ENCODE measurements at regions not wholly inside any gene's neighbourhood (a gene's known extent, or its start where the extent isn't known, plus 50 kb on each side); places are given as distances from the start of the nearest gene placed in this dataset.
"Not testable (repeated sequence)": the region's sequence is repeated elsewhere in the genome, so short reads cannot be mapped to it uniquely, and the experiment has no call there.

DNA sequence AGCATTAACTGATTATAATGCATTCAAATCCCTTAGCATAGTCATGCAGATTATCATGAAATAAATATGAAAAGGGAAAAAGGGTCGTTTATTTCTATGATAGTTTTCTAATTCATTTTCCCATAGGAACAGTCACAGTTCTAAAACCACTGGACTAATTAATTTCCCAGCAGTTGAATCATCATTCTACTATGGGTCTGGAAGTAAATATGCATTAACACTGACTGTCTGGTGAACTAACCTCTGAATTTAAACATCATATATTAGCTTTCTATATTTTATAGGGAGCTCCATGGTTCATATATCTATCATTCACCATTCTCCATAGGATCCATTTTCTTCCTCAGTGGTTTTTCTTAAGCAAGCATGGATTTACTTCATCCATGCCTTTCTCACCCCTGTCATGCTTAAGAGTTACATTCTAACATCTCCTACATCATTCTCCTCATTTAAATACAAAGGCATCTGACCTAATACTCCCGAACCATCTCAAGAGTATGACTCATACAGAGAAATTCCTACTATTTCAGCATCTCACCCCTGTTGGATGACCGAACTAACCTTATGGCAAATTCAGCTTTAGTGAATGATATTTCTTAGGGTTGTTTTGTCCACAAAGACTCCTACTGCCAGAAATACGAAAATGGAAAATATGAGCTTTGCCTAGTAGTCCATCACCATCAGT lies 198.7 kb upstream of the ADAMTS3 start:
- FAIRE-seq = no peak

DNA sequence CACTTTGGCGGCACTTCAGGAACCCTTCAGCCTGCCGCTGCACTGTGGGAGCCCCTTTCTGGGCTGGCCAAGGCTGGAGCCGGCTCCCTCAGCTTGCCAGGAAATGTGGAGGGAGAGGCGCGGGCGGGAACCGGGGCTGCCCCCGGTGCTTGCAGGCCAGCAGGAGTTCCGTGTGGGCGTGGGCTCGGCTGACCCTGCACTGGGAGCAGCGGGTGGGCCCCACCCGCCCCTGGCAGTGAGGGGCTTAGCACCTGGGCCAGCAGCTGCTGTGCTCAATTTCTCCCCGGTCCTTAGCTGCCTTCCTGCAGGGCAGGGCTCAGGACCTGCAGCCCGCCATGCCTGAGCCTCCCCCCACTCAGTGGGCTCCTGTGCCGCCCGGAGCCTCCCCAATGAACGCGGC lies 196.8 kb upstream of the ADAMTS3 start:
- not testable (repeated sequence) for FAIRE-seq

DNA sequence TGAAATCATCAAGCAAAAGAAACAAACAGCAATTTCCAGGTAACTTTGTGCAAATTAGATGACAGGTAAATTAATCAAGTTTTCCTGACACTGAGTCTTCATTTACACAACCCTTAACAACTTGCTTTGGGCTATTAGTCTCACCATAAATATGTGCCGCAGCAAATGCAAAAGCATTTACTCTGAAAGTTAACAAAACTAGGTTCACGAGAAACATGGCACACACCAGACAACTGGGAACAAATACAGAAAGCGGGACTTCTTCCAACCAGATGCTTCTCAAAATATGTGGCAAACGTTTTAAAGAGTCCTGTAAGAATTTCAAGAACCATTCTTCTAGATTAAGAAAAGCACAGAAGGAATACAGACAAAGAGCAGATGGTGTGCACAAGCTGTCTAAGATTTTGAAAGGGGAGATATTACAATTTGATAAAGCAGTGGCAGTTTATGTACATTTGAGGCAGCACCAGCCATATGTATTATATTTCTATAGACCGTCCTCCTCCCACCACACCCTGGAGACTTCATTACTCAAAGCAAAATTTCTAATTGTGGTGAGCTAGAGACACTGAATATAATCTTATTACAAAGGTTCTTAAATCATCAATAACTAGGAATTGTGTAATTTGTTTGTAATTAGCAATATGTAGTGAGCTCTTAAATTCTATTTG lies 192.5 kb upstream of the ADAMTS3 start:
- FAIRE-seq = no peak

- FAIRE-seq = not testable (repeated sequence)
Observed at GRCh38 chr4:72753414-72753813, 184.4 kb upstream of the ADAMTS3 start.

- FAIRE-seq = no peak
Observed at GRCh38 chr4:72744103-72744725, 175.2 kb upstream of the ADAMTS3 start.

GRCh38 chr4:72743078-72743477 lies 174.1 kb upstream of the ADAMTS3 start:
- no peak for FAIRE-seq

DNA sequence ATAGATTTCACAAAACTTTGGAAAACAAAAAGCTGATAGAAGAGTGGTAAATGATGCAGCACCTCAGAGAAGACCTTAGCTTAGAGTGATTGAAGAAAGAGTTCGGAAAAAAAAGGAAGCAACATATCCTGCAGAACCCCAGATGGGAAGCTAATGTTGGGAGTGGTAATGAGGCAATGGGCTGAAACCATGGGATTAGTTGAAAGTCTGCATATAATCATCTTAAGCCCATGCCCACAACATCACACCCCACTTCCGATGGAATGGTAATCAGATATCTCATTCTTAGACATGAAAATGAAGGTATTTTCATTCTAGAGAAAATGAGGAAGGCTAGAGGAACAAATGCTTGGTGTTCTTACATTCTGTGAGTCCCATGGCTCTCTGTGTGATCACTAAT lies 146.3 kb upstream of the ADAMTS3 start:
- FAIRE-seq = no peak

- no peak for FAIRE-seq
Observed at GRCh38 chr4:72714482-72715279, 145.7 kb upstream of the ADAMTS3 start.

DNA sequence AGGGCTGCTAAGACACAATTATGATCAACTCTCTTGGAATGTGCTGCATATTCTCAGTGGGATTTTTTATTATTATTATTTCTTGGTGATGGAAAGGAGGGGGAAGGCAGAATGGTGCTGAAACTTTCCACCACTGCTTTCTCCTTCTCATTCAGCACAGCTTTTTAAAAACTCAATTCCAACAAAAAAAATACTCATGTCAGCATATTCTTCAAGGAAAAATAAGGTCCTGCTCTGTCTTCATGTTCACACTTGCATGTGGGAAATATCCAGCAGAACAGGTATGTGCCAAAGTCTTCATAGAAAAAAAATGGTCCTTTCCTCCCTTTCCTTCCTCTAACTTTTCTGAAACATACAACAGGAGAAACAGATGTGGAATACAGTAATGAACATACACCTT lies 144.0 kb upstream of the ADAMTS3 start:
- FAIRE-seq = no peak

DNA sequence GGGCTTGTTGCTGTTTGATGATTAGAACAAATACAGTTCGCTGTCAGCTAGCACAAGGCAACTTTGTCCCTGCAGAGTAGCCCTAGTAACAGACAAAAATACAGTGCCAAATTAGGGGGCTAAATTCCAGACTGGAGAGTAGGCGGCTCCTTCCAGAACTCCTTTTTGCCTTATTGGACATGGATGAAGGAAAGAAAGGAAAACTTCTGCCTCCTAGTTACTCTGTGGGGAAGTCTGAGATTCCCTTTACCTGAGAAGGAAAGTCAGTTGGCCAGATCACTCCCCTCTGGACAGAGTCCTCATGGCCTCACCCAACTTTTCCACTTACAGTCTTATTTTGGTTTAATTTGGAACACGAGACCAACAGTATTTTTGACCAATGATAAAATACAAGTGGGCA lies 140.5 kb upstream of the ADAMTS3 start:
- no peak for FAIRE-seq

- FAIRE-seq = no peak
Observed at GRCh38 chr4:72706684-72707083, 137.7 kb upstream of the ADAMTS3 start.

DNA sequence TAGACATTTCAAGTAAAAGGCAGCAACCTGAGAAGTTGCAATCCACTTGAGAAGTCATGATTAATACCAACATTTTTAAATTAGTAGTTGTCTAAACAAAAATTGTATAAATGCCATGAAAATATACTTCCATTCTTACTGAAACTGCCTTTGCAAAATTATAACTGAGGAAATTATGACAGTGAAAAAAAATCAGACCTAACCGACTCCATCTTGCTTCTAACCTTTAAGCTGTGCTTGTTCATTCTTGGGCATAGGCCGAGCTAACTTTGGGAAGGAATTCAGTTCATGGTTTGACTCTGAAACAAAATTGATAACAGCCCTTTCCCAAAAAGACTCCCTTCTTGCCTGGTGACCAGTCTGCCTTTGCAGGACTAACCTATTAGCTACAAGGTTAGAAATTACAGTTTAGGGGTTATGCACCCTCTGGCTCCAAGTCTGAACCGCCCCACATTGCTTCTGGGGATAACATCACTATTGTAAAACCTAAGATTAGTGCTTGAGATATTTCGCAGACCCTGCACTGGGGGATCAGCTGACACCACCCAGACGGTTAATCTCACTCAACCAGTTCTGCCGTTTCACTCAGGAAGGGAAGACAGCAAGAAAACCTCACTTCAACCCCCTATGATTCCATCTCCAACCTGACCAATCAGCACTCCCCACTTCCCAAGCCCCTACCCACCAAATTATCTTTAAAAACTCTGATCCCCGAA lies 136.1 kb upstream of the ADAMTS3 start:
- not testable (repeated sequence) for FAIRE-seq

DNA sequence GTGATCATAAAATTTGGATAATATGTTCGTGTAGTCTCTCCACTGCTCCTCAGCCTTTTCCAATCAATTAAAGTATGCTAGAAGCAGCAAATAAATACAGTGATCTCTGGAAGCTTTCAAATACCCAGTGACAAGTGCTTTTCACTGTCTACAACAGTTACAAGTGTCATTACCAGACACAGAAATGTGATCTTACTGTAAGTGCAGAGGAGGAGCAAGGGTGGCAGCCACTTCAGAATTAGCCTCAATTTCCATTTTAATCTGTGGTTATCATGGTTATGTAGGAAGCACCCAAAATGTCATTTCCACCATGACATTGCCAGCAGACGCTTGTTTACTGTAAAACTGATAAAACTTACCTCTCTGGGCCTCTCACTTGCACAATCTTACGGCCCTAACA lies 133.9 kb upstream of the ADAMTS3 start:
- no peak for FAIRE-seq

DNA sequence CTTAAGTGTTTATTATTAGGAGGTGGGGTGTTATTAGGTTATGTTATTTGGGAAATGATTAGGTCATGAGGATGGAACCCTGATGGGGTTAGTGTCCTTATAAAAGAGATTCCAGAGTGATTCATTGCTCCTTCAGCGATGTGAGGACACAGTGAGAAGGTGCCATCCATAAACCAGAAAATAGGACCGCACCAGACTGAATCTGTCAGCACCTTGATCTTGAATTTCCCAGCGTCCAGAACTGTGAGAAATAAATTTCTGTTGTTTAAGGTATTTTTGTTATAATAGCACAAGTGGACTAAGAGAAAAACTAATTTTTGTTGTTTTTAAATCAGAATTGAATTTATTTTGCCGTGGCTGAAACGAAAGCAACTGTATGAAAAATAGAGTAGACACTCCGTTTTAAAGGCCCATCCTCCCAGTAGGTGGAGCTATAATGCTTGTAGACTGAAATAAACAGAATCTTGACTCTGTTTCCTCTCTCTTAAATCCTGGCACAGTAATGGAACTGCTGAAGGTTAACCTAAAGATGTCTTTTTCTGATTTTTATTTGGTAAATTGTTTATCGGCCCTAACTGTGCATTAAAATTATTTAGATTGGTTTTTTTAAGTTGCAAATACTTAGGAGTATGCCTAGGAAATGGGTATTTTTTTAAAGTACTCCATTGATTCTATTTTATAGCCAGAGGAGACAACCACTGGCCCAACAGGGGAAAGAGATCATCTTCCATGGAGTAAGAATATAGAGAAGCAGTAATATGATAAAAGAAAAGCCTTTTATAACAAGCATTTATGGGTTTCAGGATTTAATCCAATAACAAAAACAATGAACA lies 133.2 kb upstream of the ADAMTS3 start:
- no peak for FAIRE-seq

DNA sequence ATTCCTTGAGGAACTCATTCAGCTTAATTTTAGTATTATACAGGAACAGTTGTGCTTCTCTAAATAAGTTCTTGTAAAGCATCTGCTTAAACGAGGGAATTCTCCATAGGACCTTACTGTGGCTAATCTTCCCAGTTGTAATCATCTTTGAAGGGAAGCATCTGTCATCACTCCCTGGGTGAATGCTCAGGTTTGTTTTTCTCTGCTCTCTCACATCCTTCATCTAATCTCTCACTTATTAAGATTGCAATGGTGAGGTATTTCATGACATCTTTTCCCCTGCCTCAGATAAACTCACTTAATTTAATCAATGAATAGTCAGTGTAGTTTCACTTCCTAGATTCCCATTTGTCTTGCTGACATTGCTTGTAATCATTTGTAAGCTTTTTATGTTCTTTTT lies 121.8 kb upstream of the ADAMTS3 start:
- no peak for FAIRE-seq

GRCh38 chr4:72689923-72690322 lies 120.9 kb upstream of the ADAMTS3 start:
- no peak for FAIRE-seq

GRCh38 chr4:72686390-72686789 lies 117.4 kb upstream of the ADAMTS3 start:
- FAIRE-seq = not testable (repeated sequence)

DNA sequence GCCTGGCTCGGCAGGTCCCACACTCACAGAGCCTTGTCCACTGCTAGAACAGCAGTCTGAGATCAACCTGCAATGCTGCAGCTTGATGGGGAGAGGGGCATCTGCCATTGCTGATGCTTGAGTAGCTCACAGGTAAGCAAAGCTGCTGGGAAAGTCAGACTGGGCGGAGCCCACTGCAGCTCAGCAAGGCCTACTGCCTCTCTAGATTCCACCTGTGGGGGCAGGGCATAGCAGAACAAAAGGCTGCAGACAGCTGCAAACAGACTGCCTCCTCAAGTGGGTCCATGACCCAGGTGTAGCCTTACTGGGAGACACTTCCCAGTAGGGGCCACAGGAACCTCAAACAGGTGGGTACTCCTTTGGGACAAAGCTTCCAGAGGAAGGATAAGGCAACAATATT lies 110.6 kb upstream of the ADAMTS3 start:
- no peak for FAIRE-seq

- FAIRE-seq = no peak
Observed at GRCh38 chr4:72677886-72678285, 108.9 kb upstream of the ADAMTS3 start.

DNA sequence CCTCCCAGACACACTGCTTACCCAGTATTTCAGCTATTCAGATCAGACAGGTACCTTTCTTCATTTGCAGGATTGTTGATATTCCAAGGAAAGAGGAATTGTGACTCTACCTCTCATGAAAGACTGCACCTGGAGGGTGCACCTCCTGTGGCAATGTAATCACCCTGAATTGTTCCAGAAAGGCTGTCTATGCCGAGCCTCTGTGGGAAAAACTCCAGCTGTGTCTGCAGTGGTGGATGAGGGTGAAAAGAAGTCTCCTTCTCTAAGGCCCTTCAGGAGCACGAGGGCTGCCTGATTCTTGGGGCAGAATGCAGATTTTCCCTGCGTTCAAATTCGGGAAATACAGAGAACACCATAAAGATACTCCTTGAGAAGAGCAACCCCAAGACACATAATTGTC lies 108.2 kb upstream of the ADAMTS3 start:
- FAIRE-seq = no peak

DNA sequence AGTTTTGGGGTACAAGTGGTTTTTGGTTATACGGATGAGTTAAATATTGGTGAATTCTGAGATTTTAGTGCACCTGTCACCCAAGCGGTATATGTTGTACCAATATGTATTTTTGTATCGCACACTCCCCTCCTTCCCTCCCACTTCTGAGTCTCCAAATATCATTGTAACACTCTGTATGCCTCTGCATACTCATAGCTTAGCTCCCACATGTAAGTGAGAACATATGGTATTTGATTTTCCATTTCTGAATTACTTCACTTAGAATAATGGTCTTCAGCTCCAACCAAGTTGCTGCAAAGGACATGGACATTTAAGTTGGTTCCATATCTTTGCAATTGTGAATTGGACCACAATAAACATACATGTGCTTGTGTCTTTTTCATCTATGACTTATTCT lies 103.0 kb upstream of the ADAMTS3 start:
- no peak for FAIRE-seq

DNA sequence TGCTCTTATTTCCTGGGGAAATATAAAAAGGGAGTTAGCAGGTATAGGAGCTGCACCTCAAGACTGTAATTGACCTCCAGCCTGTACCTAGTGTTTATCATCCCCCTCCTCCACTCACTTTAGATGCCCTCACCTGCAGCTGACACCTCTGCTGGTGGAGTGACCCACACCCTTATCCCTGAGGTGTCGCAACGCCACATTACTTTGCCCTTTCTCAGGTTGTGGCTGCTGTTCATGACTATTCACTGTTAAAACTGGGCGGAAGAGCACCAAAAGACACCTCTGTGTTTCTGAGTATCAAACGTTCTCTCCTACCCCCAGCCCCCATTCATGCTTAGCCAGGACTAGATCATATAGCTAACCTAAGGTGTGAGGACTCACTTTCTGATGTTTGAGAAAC lies 101.5 kb upstream of the ADAMTS3 start:
- FAIRE-seq = no peak

Measured in colon (tissue), 2 donors.